ENCODE measurements at regions not wholly inside any gene's neighbourhood (a gene's known extent, or its start where the extent isn't known, plus 50 kb on each side); places are given as distances from the start of the nearest gene placed in this dataset.

DNA sequence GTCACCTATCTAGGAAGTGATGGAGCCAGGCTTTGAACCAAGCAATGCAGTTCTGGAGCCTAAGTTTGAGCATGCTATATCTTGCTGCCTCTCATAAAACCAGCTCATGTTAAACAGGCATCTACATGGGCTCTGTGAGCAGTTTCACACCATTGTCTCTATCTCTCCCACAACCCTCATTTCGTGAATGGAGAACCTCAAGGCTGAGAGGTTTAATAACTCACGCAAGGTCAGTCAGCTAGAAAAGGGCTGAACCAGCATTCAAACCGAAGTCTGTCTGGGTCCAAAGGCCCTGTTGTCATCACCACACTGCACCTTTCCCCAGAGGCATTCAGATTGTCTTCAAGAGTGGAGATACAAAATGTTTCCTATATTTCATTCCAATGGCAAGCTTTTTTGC lies 369.2 kb downstream of the MID1IP1 start:
- no peak overlapping the region for H3K4me3 Mint-ChIP-seq
- H3K9me3 Mint-ChIP-seq = no peaks in the 10 kb centered on the region
- H3K36me3 Mint-ChIP-seq (ENCODE audit: low read depth) = no peaks in the 10 kb centered on the region
- H3K27ac Mint-ChIP-seq = no peak overlapping the region
- H3K27me3 Mint-ChIP-seq = peaks cover 30% of the 10 kb centered on the region
- DNase-seq = no peak
- peaks cover 30% of the 10 kb centered on the region for H3K4me1 Mint-ChIP-seq (ENCODE audit: low read depth)

DNA sequence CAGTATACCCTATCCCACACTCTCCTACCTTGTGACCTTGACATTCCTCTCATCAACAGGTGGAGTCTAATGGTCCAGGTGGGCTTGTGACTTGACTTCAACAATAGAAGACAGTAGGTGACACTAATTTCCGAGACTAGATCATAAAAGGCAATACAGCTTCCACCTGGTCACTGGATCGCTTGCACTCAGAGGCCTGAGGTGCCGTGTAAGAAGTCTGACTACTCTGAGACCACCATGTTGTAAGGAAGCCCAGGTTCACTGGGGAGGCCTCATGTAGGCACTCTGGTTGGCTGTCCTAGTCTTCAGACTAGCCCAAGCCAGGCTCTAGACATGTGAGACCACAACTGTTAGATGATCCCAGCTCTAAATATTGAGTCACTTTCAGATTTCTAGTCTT lies 370.4 kb downstream of the MID1IP1 start:
- H3K4me3 Mint-ChIP-seq = no peak overlapping the region
- no peak for DNase-seq
- peaks cover 33% of the 10 kb centered on the region for H3K4me1 Mint-ChIP-seq (ENCODE audit: low read depth)
- no peaks in the 10 kb centered on the region for H3K36me3 Mint-ChIP-seq (ENCODE audit: low read depth)
- H3K27me3 Mint-ChIP-seq = peaks cover 24% of the 10 kb centered on the region
- H3K9me3 Mint-ChIP-seq = no peaks in the 10 kb centered on the region
- H3K27ac Mint-ChIP-seq = no peak overlapping the region

- peak overlapping the region; percentile 49 for H3K4me3 Mint-ChIP-seq
- peaks cover 11% of the 10 kb centered on the region for H3K27me3 Mint-ChIP-seq
- peak overlapping the region; percentile 84 for H3K27ac Mint-ChIP-seq
- peaks cover 25% of the 10 kb centered on the region for H3K4me1 Mint-ChIP-seq (ENCODE audit: low read depth)
- H3K9me3 Mint-ChIP-seq = no peaks in the 10 kb centered on the region
- H3K36me3 Mint-ChIP-seq (ENCODE audit: low read depth) = no peaks in the 10 kb centered on the region
- no peak for DNase-seq
Measured at GRCh38 chrX:39174241-39174771, 373.0 kb downstream of the MID1IP1 start.

DNA sequence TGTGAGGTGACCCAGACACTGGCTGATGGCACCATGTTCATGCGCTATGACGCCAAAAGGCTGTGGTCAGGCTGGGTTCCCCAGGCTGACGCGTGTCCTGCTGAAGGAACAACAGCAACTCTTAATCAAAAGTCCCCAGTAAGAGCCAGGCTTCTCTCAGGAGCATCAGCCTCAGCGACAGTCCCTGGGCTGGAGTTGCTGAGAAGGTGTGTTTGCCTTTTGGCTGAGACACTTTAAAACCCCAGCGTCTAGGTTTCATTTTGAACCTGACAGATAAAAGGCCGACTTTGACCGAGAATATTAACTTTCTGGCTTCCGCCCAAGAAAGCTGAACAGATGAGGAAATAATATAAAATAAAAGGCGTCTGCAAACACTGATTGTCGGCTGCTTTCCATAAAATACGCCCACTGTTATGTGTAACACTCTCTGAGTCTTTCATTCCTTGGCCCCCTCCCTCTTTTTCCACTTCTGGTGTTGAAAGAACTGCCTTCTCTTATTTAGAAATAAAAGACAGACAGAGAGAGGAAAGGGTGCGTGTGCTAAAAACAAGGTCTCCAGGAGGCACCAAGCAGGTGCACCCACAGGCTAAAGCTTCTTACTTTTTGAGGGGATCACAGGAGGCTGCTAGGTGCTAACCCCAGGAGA lies 373.6 kb downstream of the MID1IP1 start:
- Mint-ChIP-seq H3K27ac (peak overlapping the region; percentile 84), H3K4me3 (peak overlapping the region; percentile 49), H3K36me3 (ENCODE audit: low read depth) (no peaks in the 10 kb centered on the region), H3K27me3 (peaks cover 11% of the 10 kb centered on the region), H3K4me1 (ENCODE audit: low read depth) (peaks cover 25% of the 10 kb centered on the region), H3K9me3 (no peaks in the 10 kb centered on the region)
- peak; percentile 60 for DNase-seq

GRCh38 chrX:39175418-39176057 lies 374.3 kb downstream of the MID1IP1 start:
- DNase-seq = no peak
- Mint-ChIP-seq H3K4me3 (peak overlapping the region; percentile 49), H3K27me3 (peaks cover 11% of the 10 kb centered on the region), H3K36me3 (ENCODE audit: low read depth) (no peaks in the 10 kb centered on the region), H3K4me1 (ENCODE audit: low read depth) (peaks cover 25% of the 10 kb centered on the region), H3K9me3 (no peaks in the 10 kb centered on the region), H3K27ac (peak overlapping the region; percentile 84)

DNA sequence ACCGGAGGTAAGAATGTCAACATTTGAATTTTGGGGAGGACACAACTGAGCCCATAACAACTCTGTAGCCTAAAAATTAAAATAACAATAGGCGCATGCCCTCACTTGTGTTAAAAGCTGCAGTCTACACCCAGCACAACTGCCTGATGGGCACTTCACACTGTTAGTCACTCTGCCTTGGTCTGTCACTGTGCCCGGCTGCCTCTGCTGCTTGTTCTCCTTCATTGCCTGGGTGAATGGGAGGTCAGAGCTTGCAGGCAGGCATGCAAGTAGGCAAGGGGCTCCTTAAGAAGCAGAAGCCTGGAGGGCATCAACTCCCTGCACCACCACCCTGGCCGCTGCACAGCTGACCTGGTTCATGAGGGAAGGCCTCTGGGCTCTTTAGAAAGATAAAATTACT lies 374.8 kb downstream of the MID1IP1 start:
- Mint-ChIP-seq H3K4me1 (ENCODE audit: low read depth) (peaks cover 25% of the 10 kb centered on the region), H3K36me3 (ENCODE audit: low read depth) (no peaks in the 10 kb centered on the region), H3K9me3 (no peaks in the 10 kb centered on the region), H3K4me3 (no peak overlapping the region), H3K27ac (no peak overlapping the region), H3K27me3 (peaks cover 11% of the 10 kb centered on the region)
- DNase-seq = no peak

DNA sequence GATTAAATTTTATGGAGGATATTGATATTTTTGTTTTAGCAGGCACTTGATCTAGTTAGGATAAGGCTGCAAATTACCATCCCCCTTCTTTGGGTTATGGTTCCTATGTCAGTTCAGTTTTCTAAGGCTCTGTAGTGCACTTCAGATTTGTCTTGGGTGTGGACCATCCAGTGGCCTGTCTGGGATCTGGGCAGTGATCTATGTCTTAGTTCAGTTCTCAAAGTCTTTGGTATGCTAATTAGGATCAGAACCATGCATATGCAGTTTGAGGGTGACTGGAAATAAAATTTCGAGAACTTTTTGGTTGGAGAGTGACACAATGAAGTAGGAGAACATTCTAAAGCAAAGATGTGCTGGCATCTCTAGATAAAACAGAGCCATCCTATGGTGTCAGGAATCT lies 388.2 kb downstream of the MID1IP1 start:
- Mint-ChIP-seq H3K27me3 (peaks cover 66% of the 10 kb centered on the region), H3K27ac (no peak overlapping the region), H3K4me1 (ENCODE audit: low read depth) (no peaks in the 10 kb centered on the region), H3K36me3 (ENCODE audit: low read depth) (no peaks in the 10 kb centered on the region), H3K4me3 (no peak overlapping the region), H3K9me3 (peaks cover 8% of the 10 kb centered on the region)
- DNase-seq = no peak

DNA sequence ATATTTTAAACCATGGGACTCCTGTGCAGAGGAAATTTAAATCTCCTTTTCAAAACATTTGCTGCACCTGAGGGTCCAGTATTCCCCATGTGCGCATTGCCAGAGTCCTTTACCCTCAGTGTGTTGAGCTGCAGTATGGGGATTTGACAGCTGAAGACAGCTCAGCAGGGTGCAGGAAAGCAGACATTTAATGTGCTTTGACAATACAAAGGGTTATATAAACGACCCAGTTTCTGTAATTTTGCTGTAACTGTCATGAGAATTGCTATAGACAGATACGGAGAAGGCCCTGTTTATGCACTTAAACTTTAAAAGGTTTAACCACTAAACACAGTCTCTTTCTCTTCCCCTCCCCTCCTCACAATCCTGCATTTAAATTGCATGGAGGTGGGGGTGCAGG lies 393.4 kb downstream of the MID1IP1 start:
- Mint-ChIP-seq H3K4me1 (ENCODE audit: low read depth) (peaks cover 34% of the 10 kb centered on the region), H3K4me3 (no peak overlapping the region), H3K27me3 (peaks cover 68% of the 10 kb centered on the region), H3K27ac (no peak overlapping the region), H3K36me3 (ENCODE audit: low read depth) (no peaks in the 10 kb centered on the region), H3K9me3 (peaks cover 2% of the 10 kb centered on the region)
- DNase-seq = no peak

DNA sequence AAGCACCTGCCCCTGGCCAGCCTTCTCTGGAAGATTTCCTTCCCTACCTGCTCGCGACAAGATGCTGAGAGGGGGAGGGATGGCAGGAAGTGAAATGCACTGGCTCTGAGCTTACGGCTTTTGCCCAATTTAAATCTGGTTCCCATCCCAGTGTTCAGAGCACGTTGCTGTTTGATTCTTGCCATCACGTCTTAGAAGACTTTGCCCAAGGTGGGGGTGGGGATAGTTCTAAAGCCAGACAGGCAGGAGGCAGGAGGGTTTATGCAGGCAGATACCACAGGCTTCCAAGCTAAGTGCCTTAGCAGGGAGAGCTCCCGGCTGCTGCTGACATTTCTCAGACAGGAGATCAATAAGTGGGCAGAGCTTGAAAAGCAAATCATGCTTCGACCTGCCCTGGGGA lies 393.9 kb downstream of the MID1IP1 start:
- Mint-ChIP-seq H3K27me3 (peaks cover 68% of the 10 kb centered on the region), H3K9me3 (peaks cover 2% of the 10 kb centered on the region), H3K27ac (no peak overlapping the region), H3K36me3 (ENCODE audit: low read depth) (no peaks in the 10 kb centered on the region), H3K4me1 (ENCODE audit: low read depth) (peaks cover 38% of the 10 kb centered on the region), H3K4me3 (no peak overlapping the region)
- no peak for DNase-seq

- Mint-ChIP-seq H3K4me3 (peak overlapping the region; percentile 41), H3K27ac (peak overlapping the region; percentile 75), H3K36me3 (ENCODE audit: low read depth) (no peaks in the 10 kb centered on the region), H3K4me1 (ENCODE audit: low read depth) (peaks cover 51% of the 10 kb centered on the region), H3K27me3 (peaks cover 56% of the 10 kb centered on the region), H3K9me3 (peaks cover 2% of the 10 kb centered on the region)
- peak; percentile 51 for DNase-seq
Measured at GRCh38 chrX:39196192-39197102, 395.2 kb downstream of the MID1IP1 start.

DNA sequence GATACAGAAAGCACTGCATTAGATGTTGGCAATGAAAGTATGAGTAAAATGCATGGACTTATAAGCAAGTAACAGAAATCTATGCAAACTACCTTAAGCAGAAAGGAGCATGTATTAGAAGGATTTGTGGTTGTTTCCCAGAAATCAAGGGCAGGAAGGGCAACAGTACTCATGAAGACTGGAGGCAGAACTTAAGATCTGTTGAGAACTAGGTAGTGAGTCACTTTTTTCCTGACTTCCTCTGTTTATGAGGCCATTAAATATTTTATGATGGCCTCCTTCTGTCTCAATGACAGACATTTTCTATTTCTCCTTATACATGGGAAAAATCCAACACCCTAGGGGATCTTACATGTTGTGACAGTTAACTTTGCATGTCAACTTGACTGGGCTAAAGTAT lies 398.2 kb downstream of the MID1IP1 start:
- Mint-ChIP-seq H3K36me3 (ENCODE audit: low read depth) (no peaks in the 10 kb centered on the region), H3K9me3 (peaks cover 2% of the 10 kb centered on the region), H3K27ac (peak overlapping the region; percentile 5), H3K4me3 (no peak overlapping the region), H3K27me3 (peaks cover 49% of the 10 kb centered on the region), H3K4me1 (ENCODE audit: low read depth) (peaks cover 74% of the 10 kb centered on the region)
- DNase-seq = no peak

GRCh38 chrX:39201305-39201990 lies 400.2 kb downstream of the MID1IP1 start:
- H3K27ac Mint-ChIP-seq = peak overlapping the region; percentile 67
- peaks cover 77% of the 10 kb centered on the region for H3K4me1 Mint-ChIP-seq (ENCODE audit: low read depth)
- no peaks in the 10 kb centered on the region for H3K36me3 Mint-ChIP-seq (ENCODE audit: low read depth)
- no peak for DNase-seq
- no peaks in the 10 kb centered on the region for H3K9me3 Mint-ChIP-seq
- H3K4me3 Mint-ChIP-seq = no peak overlapping the region
- peaks cover 49% of the 10 kb centered on the region for H3K27me3 Mint-ChIP-seq

GRCh38 chrX:39202641-39203040 lies 401.4 kb downstream of the MID1IP1 start:
- H3K9me3 Mint-ChIP-seq = no peaks in the 10 kb centered on the region
- H3K4me3 Mint-ChIP-seq = no peak overlapping the region
- H3K27ac Mint-ChIP-seq = no peak overlapping the region
- peaks cover 50% of the 10 kb centered on the region for H3K27me3 Mint-ChIP-seq
- H3K36me3 Mint-ChIP-seq (ENCODE audit: low read depth) = no peaks in the 10 kb centered on the region
- peaks cover 68% of the 10 kb centered on the region for H3K4me1 Mint-ChIP-seq (ENCODE audit: low read depth)
- no peak for DNase-seq

DNA sequence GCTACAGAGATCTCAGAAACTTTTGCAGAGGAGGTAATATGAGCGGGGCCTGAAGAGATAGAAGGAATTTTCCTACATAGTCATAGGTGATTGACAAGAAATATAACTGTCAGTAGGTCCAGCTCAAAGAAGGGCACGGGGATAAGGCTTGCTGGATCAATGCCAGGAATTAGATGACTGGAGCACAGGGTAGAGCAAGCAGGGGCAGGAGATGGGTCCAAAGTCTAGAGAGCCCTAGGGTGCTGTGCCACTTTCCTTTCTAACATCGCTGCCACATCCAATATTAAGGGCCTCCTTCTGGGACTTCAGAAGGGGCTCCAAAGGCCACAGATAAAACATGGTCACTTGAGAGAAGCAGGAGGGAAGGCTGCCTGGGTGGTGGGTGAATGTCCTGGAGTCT lies 402.2 kb downstream of the MID1IP1 start:
- Mint-ChIP-seq H3K4me1 (ENCODE audit: low read depth) (peaks cover 66% of the 10 kb centered on the region), H3K27me3 (peaks cover 44% of the 10 kb centered on the region), H3K27ac (no peak overlapping the region), H3K4me3 (no peak overlapping the region), H3K36me3 (ENCODE audit: low read depth) (no peaks in the 10 kb centered on the region), H3K9me3 (no peaks in the 10 kb centered on the region)
- DNase-seq = no peak
